PC-9 (cell line): ENCODE measurements at regions not wholly inside any gene's neighbourhood (a gene's known extent, or its start where the extent isn't known, plus 50 kb on each side); places are given as distances from the start of the nearest gene placed in this dataset.

Experiments
- BruUV-seq: library from RNA; stranded (reverse); fragments of 400-500 nt; replicated peaks from 2 replicates; lab custom pipeline; 2021; lab: Mats Ljungman, UMichigan
- CTCF ChIA-PET: fragments of 300-600 bp; sonication (Branson Sonifier 250); formaldehyde crosslinking; loops from one replicate; lab custom pipeline; 2022; ENCODE audit warnings: antibody characterized with exemption; lab: Charles Lee
- POLR2A ChIA-PET: fragments of 300-600 bp; sonication (Branson Sonifier 250); formaldehyde crosslinking; loops from one replicate; lab custom pipeline; 2022; ENCODE audit warnings: antibody characterized with exemption; ENCODE audit not compliant: unreplicated experiment; lab: Charles Lee
- DNase-seq, 2 experiments: peaks; one replicate each; pipeline versions ENCODE4 v3.0.0 to v3.0.0-alpha.2; 2015 to 2022; ENCODE audit warnings: mixed read lengths in 1 of 2
- H2AFZ ChIP-seq: fragments of 200-600 bp; sonication (generic); 2 replicates; pipeline ENCODE4 v1.8.1; 2017; ENCODE audit warnings: antibody characterized with exemption
- H3F3A ChIP-seq: fragments of 200-600 bp; sonication (generic); 2 replicates; pipeline ENCODE4 v1.8.1; 2017; ENCODE audit warnings: antibody characterized with exemption, mild to moderate bottlenecking, low read depth; ENCODE audit not compliant: insufficient read depth
- H3K27ac ChIP-seq: fragments of 200-600 bp; sonication (generic); 2 replicates; pipeline ENCODE4 v1.6.1; 2016; ENCODE audit warnings: mixed run types
- H3K27me3 ChIP-seq: fragments of 200-600 bp; sonication (generic); 2 replicates; pipeline ENCODE4 v1.6.1; 2016; ENCODE audit warnings: low read depth, mixed run types; ENCODE audit not compliant: insufficient read depth
- H3K36me3 ChIP-seq: fragments of 200-600 bp; sonication (generic); 2 replicates; pipeline ENCODE4 v1.6.1; 2016; ENCODE audit warnings: low read depth, mixed run types
- H3K4me1 ChIP-seq: fragments of 200-600 bp; sonication (generic); replicated peaks from 2 replicates; pipeline ENCODE4 v1.6.1; 2016; ENCODE audit warnings: mixed run types; ENCODE audit not compliant: insufficient read depth
- H3K4me2 ChIP-seq: fragments of 200-600 bp; sonication (generic); 2 replicates; pipeline ENCODE4 v1.6.1; 2017; ENCODE audit warnings: mixed run types
- H3K4me3 ChIP-seq: fragments of 200-600 bp; sonication (generic); 2 replicates; pipeline ENCODE4 v1.6.1; 2016; ENCODE audit warnings: mixed run types
- H3K79me2 ChIP-seq: fragments of 200-600 bp; sonication (generic); 2 replicates; pipeline ENCODE4 v1.6.1; 2017; ENCODE audit warnings: low read depth, mixed run types
- H3K9me2 ChIP-seq: fragments of 200-600 bp; sonication (generic); 2 replicates; pipeline ENCODE4 v1.8.1; 2017; ENCODE audit warnings: mild to moderate bottlenecking; ENCODE audit not compliant: insufficient read depth
- H3K9me3 ChIP-seq: fragments of 200-600 bp; sonication (generic); 2 replicates; pipeline ENCODE4 v1.8.1; 2016; ENCODE audit warnings: low read depth; ENCODE audit not compliant: insufficient read depth
- H4K20me1 ChIP-seq: fragments of 200-600 bp; sonication (generic); 2 replicates; pipeline ENCODE4 v1.8.1; 2017; ENCODE audit not compliant: insufficient read depth
- CTCF ChIP-seq: fragments of 200-600 bp; sonication (generic); conservative IDR thresholded peaks from 2 replicates; pipeline ENCODE4 v1.6.1; 2017; ENCODE audit warnings: mixed run types, antibody characterized with exemption, mild to moderate bottlenecking, moderate library complexity
- EZH2 ChIP-seq: fragments of 200-600 bp; sonication (generic); IDR thresholded peaks from 2 replicates; pipeline ENCODE4 v1.8.0; 2017; ENCODE audit warnings: antibody characterized with exemption, low read depth
- intact Hi-C: fragments of 100-400 bp; cut with micrococcal nuclease; formaldehyde crosslinking; loops from one replicate; pipeline ENCODE4 v1.10.0; 2022; ENCODE audit not compliant: unreplicated experiment

- CTCF ChIA-PET = no interaction called here
- no TSS peak for BruUV-seq
These were observed 55.7 kb upstream of the CTAGE1 start for GRCh38 chr18:22473366-22473765.

GRCh38 chr18:22475426-22476100, 57.8 kb upstream of the CTAGE1 start:
- no TSS peak for BruUV-seq
- Histone ChIP-seq H3K9me3 (no peaks in the 10 kb centered on the region), H3K4me3 (no peak overlapping the region), H3F3A (no peaks in the 10 kb centered on the region), H3K27me3 (no peaks in the 10 kb centered on the region), H3K36me3 (no peaks in the 10 kb centered on the region), H3K4me1 (no peaks in the 10 kb centered on the region), H3K4me2 (no peak overlapping the region), H3K9me2 (no peaks in the 10 kb centered on the region), H2AFZ (no peak overlapping the region), H3K79me2 (no peaks in the 10 kb centered on the region), H3K27ac (no peak overlapping the region), H4K20me1 (no peaks in the 10 kb centered on the region)
- DNase-seq = no peak
- intact Hi-C loops = no loop called here
- ChIA-PET POLR2A (no interaction called here), CTCF (no interaction called here)
- TF ChIP-seq CTCF (no peak), EZH2 (no peak)

More at GRCh38 chr18:22473366-22473765, 55.7 kb upstream of the CTAGE1 start:
- POLR2A ChIA-PET = interaction anchor here (0.5 kb wide), 1 partner anchor 253 kb away, joined by 3 read pairs; no protein-coding TSS in a partner anchor
- intact Hi-C loops = no loop called here
- no peaks in the 10 kb centered on the region for H4K20me1 ChIP-seq
- no peak overlapping the region for H2AFZ ChIP-seq
- DNase-seq = no peak
- H3K27ac ChIP-seq = no peak overlapping the region
- no peak for TF ChIP-seq EZH2
- TF ChIP-seq CTCF = no peak
- no peaks in the 10 kb centered on the region for H3K9me2 ChIP-seq
- peaks cover 5% of the 10 kb centered on the region for H3K4me1 ChIP-seq
- H3F3A ChIP-seq = peaks cover 7% of the 10 kb centered on the region
- no peak overlapping the region for H3K4me3 ChIP-seq
- H3K27me3 ChIP-seq = no peaks in the 10 kb centered on the region
- H3K9me3 ChIP-seq = peaks cover 13% of the 10 kb centered on the region; the same call in 1 of the 2 replicates
- H3K4me2 ChIP-seq = no peak overlapping the region
- H3K36me3 ChIP-seq = no peaks in the 10 kb centered on the region; the same call in 1 of the 2 replicates
- H3K79me2 ChIP-seq = no peaks in the 10 kb centered on the region

- Histone ChIP-seq H3K79me2 (no peaks in the 10 kb centered on the region), H3K4me3 (no peak overlapping the region), H3K9me2 (no peaks in the 10 kb centered on the region), H3K9me3 (no peaks in the 10 kb centered on the region; the same call in 1 of the 2 replicates), H3K36me3 (no peaks in the 10 kb centered on the region), H4K20me1 (no peaks in the 10 kb centered on the region), H3K4me1 (no peaks in the 10 kb centered on the region), H3K4me2 (no peak overlapping the region), H3K27ac (no peak overlapping the region), H2AFZ (no peak overlapping the region), H3K27me3 (no peaks in the 10 kb centered on the region), H3F3A (no peaks in the 10 kb centered on the region)
- TF ChIP-seq CTCF = no peak
- no peak for TF ChIP-seq EZH2
- BruUV-seq = no TSS peak
- POLR2A ChIA-PET = no interaction called here
- intact Hi-C loops = no loop called here
- no peak for DNase-seq
- CTCF ChIA-PET = no interaction called here
These were observed 59.5 kb upstream of the CTAGE1 start for GRCh38 chr18:22477222-22477621.
